NCI-H82 (cell line): ENCODE measurements at regions not wholly inside any gene's neighbourhood (a gene's known extent, or its start where the extent isn't known, plus 50 kb on each side); places are given as distances from the start of the nearest gene placed in this dataset.
A peak's percentile ranks its signal among the peaks of the same experiment; 100 is the strongest.
"Not testable (repeated sequence)": the region's sequence is repeated elsewhere in the genome, so short reads cannot be mapped to it uniquely, and the experiment has no call there.

Source experiments
- DNase-seq: peaks from one replicate; lab custom pipeline; 2025; lab: John Stamatoyannopoulos, UW

DNA sequence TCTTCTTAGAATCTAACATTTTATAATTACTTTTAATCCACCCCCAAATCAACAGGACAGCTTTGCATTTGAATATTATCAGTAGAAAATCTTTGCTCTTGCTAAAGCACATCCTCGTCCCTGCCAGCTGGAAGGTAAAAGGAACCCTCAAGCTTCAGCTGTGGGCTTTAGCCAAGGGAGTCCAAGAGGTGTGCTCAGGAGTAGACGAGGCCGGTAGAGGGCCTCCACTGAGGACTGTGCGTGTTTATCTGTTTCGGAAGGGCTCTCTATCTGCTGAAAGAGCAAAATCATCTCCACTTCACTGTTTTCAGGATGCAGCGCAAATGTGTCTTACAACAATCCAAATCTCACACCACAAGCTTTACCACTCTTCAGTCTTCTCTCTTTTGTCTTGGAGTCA is 257.4 kb upstream of the IL12A start:
- peak; percentile 19 for DNase-seq

DNA sequence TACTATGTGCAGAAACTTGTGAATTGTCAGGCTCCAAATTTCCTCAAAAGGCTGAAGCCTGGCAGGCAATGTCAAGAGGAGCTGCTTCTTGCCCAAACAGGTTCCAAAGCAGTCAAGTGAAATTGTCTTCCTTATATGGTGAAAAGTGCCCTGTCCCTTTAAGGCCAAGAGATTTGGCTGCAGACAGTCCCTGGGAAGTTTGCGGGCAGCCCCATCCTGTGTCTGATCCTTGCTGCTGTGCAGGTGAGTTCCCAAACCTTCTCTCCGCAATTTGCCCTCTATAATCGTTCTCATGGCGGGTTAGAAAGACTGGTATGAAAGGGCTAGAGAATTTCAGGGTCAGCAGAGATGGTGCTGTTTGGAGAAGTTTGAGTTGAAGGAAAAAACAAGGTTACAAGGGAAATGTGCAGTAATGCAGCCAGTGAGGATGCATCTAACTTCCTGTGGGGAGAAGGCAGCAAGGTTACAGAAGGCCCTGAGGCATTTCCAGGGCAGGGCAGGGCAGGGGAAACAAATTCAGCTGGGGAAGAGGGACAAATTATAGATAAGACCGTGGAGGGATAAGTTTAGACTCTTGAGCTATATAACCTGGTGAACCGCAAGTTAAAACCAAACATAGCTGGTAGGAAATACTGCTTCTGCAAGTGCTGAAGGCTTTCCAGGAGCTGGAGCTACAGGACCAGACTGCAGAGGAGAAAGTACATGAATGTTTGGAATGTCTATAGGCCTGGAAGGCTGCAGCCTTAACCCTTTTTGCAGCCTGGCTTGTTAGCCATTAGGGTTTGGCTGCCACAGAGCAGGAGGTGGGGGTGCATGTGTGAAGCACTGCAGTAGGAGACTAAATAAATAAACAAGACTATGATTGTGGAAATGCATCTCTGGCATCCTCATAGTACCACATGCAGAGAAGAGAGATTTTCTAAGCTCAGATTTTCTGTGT is 256.2 kb upstream of the IL12A start:
- DNase-seq: peak; percentile 8

DNA sequence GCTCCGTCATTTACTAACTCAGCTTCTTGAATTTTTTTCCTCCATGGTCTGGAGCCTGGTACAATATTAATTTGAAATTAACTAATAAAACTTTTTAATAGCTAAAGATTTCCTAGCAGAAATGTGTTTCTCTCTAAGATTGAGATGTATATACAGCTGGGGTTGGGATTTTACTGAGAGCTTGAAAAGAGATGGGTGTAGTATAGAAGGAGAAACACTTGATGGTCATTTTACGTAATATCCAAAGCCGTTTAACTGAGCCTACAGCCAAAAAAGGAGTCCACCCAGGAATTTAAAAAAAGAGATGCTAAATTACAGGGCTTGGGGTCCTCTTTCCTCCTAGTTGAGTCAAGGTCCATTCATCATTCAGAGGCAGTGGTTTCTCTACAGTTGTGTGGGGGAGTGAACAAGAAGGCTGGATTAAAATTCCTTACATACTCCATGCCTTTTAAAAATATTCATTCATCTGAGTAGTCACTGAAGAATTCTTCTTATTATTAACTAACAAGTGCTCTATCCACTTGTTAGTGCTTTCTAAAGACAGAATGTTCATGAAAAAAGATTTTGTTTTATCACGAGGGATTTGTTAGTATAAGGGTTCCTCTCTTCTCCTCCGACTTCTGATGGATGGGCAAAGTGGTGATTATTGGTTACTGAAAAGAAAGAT is 255.3 kb upstream of the IL12A start:
- DNase-seq: no peak

DNA sequence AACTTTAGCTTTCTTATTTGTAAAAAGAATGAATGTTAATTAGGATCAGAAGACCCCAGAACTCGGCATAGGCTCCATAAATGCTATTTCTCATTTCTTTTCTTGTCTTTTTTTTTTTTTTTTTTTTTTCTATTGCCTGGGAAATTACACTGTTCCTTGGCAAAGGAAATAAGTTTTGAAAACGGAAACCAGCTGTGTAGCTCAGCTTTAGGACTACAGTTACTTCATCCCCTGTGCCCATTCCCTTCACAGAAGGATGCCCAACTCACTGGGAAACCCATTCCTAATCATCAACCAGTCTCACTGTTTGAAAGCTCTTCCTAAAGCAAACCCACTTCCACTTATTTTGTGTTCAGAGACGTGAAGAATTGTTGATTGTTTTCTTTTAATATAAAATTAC is 254.0 kb upstream of the IL12A start:
- no peak for DNase-seq

DNA sequence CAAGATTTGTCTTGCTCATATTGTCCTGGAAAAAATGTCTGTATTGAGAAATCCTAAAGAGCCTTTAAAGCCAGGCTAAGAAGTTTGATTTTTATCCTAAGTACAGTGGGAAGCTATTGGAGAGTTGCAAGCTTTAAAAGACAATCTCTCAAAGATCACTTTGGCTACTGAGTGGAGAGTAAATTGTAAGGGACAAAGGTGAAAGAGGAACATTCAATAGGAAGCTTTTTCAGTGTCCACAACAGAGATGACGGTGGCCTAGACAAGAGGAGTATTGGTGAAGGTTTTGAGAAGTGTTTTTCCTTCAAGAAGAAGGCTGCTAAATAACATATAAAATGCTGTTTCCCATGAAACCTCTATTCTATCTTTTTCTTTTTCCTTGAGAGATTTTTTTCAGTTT is 249.5 kb upstream of the IL12A start:
- DNase-seq: no peak

DNA sequence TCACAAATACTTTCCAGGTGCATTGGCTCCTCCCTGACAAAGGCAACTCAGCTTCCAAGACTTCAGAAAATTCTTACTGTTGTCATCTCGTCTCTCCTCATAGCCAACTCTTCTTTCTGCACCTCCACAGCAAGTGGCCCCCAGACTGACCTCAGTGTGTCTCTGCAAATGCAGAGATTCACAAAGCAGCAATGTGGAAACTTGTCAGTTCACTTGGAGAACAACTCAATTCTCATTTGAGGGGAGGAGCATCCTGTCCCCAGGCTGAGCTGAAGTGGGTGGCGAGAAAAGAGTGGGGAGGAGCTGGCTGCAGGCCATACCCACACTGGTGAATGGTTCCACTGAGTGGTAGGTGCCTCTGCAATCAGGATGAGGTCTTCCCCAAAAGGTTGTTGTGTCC is 248.7 kb upstream of the IL12A start:
- DNase-seq: no peak

DNA sequence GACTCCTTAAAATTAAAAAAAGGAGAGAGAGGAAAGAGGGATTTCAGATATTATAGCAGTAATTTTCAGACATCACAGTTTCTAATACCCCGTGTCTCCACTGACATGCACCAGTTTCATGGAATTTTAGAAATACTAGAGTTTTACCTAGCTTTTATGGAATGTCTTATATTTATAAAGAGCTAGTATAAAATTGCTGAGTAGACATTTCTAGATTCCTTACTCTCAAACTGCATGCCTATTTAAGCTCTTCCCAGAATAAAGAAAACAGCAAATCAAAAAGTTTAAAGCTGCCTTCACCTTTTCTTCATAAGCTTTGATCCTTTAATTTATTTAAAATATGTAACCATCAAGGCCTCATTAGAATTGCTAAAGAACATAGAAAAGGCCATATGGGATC is 247.4 kb upstream of the IL12A start:
- DNase-seq: no peak

DNA sequence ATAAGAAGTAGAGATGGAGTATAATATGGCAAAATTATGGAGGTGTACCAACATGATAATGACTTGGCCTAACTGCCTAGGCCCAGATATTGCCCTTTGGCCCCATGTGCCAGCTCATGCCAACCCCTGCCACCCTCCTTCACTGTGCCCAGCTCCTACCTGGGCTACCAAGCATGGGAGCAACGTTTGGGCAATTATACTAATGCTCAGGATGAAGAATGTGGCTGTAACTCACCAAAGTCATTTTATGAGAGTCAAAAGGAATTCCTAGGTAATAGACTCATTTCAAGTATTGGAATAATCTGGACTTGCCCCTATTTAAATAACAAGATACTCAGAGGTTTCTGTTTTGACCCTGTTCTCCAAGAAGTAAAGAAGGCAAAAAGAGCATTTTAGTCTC is 240.2 kb upstream of the IL12A start:
- no peak for DNase-seq

DNA sequence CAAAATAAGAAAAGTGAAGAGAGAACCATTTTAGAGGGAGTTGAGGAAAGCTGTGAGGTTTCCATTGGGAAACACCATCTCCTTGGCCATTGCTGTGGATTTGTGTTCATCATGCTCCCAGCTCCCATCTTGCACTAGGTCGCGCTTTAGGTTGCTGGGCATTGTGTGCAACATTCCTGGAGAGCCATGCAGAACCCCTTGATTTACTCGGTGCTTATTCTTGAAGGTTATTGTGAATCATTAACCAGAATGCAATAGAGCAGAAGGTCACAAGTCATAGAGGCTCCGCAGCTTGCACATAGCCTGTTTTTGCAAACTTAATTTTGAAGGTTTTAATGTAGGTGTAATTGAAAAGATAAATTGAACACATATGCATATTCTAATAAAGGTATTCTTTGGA is 239.2 kb upstream of the IL12A start:
- no peak for DNase-seq

DNA sequence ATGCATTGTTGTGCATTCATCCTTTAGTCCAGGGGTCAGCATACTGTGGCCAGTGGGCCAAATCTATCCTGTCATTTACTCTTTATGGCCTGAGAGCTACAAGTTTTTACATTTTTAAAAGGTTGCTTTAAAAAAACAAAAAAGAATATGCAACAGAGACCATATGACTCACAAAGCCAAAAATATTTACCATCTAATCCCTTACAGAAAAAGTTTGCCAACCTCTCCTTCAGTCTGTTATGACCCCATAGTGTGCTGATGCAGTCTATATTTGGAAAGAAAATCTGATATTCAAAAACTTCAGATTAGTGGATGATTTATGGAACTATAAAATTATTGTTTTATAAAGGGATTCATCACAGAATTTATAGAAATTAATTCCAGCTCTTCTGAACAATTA is 237.5 kb upstream of the IL12A start:
- no peak for DNase-seq

DNA sequence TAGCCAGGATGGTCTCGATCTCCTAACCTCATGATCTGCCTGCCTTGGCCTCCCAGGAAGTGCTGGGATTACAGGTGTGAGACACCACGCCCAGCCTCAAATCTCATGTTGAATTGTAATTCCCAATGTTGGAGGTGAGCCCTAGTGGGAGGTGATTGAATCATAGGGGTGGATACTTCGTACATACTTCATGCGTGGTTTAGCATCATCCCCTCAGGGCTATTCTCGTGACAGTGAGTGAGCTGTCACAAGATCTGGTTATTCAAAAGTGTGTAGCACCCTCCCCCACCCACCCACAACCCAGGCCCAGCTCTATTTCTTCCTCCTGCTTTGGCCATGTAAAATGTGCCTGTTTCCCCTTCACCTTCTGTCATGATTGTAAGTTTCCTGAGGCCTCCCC is 236.9 kb upstream of the IL12A start:
- no peak for DNase-seq

DNA sequence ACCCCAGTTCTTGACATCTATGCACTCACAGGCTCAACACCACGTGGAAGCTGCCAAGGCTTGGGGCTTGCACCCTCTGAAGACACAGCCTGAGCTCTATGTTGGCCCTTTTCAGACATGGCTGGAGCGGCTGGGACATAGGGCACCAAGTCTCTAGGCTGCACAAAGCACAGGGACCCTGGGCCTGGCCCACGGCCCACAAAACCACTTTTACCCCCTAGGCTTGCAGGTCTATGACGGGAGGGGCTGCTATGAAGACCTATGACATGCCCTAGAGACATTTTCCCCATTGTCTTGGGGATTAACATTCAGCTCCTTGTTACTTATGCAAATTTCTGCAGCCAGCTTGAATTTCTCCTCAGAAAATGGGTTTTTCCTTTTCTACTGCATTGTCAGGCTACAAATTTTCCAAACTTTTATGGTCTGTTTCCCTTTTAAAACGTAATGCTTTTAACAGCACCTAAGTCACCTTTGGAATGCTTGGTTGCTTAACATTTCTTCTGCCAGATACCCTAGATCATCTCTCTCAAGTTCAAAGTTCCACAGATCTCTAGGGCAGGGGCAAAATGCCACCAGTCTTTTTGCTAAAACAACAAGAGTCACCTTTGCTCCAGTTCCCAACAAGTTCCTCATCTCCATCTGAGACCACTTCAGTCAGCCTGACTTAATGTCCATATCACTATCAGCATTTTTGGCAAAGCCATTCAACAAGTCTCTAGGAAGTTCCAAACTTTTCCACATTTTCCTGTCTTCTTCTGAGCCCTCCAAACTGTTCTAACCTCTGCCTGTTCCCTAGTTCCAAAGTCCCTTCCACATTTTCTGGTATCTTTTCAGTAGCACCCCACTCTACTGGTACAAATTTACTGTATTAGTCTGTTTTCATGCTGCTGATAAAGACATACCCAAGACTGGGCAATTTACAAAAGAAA is 232.1 kb upstream of the IL12A start:
- DNase-seq: not testable (repeated sequence)

DNA sequence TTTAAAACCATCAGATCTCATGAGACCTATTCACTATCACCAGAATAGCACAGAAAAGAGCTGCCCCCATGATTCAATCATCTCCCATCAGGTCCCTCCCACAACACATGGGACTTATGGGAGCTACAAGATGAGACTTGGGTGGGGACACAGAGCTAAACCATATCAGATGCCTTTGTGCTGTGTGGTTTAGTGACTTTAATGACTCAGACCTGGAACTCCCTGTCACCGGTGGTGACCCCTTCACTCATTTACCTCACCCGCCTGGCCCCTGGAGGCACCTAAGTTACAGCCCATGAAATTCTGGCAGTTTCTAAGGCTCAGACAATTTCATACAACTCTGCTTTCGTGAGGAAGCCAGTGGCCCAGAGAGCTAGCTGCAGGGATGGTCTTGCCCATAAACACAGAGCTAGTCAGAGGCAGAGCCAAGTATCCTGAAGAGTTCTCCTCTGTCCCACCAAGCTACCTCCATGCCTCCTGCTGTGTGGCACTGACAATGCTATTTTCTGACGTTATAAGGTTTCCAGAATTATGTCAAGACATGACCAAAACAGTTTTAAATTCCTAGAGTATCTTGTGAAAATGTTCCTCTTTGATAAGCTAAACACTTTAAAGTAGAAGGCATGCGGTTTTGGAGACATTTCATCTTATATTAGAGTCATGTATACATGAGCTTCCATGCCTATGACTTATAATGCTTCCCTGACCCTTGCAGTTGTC is 231.1 kb upstream of the IL12A start:
- DNase-seq: no peak

DNA sequence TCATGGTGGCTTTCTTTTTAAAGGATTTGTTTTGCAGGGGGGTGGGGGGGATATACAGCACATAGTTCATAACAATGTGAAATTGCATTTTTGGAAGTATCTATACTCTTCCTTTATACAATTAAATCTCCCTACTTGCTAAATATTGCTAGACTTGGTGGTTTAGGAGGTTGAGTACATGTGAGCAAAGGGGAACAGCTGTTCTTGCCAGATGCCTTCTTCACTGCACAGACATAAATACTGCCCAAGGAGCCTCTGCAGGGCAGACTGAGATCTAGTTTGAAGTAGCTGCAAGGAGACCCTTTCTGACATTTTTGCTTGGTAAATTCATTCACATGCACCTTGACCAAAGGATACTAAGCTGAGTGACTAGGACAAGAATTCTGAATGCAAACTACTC is 228.6 kb upstream of the IL12A start:
- DNase-seq: peak; percentile 84

DNA sequence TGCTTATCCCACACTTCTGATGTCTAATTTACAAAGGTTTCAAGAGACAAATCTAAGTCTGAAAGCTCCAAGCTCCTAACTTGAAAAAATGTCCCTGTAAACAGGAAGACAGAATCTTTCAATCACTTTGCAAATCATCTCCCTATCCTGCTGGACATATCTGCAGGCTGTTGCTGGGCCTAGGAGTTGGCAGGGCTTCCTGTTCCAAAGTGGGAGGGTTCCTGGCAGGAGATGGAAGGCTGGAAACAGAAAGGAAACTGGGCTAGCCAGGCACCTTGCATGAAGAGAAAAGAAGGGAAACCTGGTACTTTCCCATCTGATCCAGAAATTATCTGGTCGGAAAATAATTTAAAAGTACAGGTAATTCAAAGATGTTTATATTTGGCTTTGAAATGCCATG is 227.3 kb upstream of the IL12A start:
- peak; percentile 50 for DNase-seq

DNA sequence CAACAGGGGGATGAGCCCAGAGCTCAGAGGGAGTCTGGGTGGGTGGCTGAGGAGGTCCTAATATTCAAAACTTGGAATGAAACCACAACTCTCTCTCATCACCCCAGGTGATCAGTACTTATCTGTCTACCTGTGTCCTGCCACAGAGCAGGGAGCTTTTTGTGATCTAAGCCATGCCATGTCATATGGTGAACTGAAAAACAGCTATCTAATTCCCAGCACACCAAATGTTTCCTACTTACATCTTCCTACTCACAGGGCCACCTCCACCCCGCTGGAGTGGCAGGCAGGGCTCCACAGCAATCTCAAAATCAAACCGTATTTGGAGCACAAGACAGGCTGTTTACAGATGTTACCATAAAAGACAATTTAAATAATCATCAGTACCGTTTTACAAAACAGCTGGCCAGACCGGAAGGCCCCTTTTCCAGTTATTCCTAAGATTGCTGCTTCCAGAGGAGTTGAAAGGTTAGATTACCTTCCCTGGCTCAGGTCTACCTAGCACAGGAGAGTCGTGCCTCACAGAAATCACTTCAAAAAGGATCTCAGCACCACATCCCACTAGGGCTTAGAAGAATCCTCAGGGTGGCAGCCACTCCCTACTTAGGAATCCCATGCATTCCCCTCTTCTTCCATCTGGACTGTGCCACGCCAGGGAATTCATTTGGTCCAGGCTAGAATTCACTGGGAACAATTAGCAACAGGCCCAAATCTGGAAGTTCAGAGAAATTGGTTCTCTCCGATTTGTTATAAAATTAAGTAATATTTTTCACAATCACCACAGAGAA is 226.6 kb upstream of the IL12A start:
- DNase-seq: peak; percentile 40

DNA sequence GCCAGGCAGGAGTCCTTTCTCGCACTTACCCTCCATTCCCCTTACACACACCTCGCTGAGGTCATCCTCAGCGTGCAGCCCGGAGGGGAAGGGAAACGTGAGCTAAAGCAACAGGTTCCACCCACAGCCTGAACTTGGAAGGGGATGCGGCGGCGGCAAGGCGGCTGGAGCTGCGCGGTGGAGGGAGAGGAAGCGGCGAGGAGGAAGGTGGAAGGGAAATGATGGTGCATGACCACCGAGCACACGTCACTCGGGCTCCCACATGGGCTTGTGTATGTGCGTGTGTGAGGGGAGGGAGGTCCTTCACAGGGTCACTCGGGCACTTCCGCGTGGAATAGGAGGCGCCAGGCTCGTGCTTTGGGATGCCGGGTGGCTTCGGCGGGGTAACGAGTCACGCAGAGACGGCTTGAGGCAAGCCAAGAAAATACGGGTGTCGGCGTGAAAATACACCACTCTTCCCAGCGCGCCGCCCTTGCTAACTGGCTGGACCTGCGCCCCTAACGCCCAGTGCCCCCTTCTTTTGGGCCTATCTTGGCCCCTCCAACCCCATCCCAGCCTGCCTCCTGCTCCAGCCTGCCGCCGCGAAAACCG is 225.5 kb upstream of the IL12A start:
- peak; percentile 70 for DNase-seq

DNA sequence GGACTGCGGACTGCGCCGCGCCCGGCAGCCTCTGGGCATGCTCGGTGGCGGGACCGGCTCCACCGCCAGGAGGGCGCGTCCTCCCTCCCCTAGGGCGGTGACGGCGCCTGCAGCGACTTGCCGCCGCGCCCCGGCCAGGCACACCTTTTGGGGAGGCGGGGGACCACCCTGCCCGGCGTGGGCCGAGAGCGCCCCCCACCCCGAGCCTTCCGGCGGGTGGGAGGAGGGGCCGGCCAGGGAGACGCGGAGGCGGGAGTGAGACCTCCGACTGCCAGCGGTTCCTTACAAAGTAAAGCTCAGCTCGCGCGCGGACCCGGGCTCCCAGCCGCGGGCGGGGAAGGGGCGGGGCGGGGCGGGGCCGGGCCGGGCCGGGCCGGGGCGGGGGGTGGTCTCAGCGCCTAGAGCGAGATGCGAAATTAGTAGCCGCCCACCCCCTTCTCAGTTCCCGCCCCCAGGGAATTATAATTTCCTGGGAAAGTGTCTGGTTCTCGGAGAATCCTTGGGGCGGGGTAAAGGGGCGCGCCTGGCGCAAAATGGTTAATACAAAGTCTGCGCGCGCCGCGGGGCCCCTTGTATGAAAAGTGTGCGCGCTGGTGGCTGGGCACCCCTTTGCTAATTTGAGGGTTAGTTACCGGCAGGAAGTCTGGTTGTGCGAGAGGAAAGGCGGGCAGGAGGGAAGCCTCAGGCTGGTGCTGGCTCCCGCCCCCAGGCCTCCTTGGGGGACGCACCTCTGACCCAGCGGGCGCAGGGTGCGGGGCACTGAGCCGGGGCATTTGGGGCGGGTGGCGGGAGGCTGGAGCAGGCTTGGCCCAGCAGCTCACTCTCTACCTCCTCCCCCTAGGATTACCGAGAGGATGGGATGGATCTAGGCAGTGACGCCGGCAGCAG is 224.8 kb upstream of the IL12A start:
- peak; percentile 97 for DNase-seq

DNA sequence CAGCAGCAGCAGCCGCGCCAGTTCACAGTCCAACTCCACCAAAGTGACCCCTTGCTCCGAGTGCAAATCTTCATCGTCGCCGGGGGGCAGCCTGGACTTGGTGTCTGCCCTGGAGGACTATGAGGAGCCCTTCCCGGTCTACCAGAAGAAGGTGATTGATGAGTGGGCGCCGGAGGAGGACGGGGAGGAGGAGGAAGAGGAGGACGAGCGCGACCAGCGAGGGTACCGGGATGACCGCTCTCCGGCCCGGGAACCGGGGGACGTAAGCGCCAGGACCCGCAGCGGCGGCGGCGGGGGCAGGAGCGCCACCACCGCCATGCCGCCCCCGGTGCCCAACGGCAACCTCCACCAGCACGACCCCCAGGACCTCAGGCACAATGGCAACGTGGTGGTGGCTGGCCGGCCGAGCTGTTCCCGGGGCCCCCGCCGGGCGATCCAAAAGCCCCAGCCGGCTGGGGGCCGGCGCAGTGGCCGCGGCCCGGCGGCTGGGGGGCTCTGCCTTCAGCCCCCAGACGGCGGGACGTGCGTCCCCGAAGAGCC is 224.1 kb upstream of the IL12A start:
- no peak for DNase-seq
